Endodermal cell (in vitro differentiated cells): ENCODE measurements at regions not wholly inside any gene's neighbourhood (a gene's known extent, or its start where the extent isn't known, plus 50 kb on each side); places are given as distances from the start of the nearest gene placed in this dataset.

Experiments used
- DNase-seq: peaks from one replicate; pipeline ENCODE4 v3.0.0-alpha.2; 2017
- H3K27ac ChIP-seq: 2 replicates; pipeline ENCODE4 v1.5.1; 2013; ENCODE audit warnings: mild to moderate bottlenecking, low read depth, low read length, moderate library complexity
- H3K27me3 ChIP-seq: 2 replicates; pipeline ENCODE4 v1.6.1; 2013; ENCODE audit warnings: mild to moderate bottlenecking, low read length, moderate library complexity; ENCODE audit not compliant: insufficient read depth, control insufficient read depth, poor library complexity, severe bottlenecking
- H3K36me3 ChIP-seq: 2 replicates; pipeline ENCODE4 v1.7.0; 2013; ENCODE audit warnings: mild to moderate bottlenecking, low read length, moderate library complexity; ENCODE audit not compliant: control insufficient read depth, insufficient read depth
- H3K4me1 ChIP-seq: one replicate; pipeline ENCODE4 v1.7.0; 2013; ENCODE audit warnings: low read length; ENCODE audit not compliant: control insufficient read depth, insufficient read depth
- H3K4me3 ChIP-seq: 2 replicates; pipeline ENCODE4 v1.5.1; 2013; ENCODE audit warnings: mild to moderate bottlenecking, low read length, moderate library complexity
- H3K9ac ChIP-seq: 2 replicates; pipeline ENCODE4 v1.6.1; 2013; ENCODE audit warnings: mild to moderate bottlenecking, low read length, moderate library complexity; ENCODE audit not compliant: poor library complexity, severe bottlenecking; ENCODE audit errors: extremely low read depth
- H3K9me3 ChIP-seq: 2 replicates; pipeline ENCODE4 v1.6.1; 2013; ENCODE audit warnings: mild to moderate bottlenecking, low read length, moderate library complexity; ENCODE audit not compliant: control insufficient read depth
- H3K27ac Mint-ChIP-seq: 2 replicates; pipeline ENCODE4 v1.8.0; 2020; ENCODE audit warnings: mixed read lengths
- H3K27me3 Mint-ChIP-seq: 2 replicates; pipeline ENCODE4 v1.8.0; 2021; ENCODE audit warnings: mild to moderate bottlenecking, mixed read lengths; ENCODE audit not compliant: insufficient read depth
- H3K36me3 Mint-ChIP-seq: 2 replicates; pipeline ENCODE4 v1.8.0; 2020; ENCODE audit warnings: low read depth, mixed read lengths
- H3K4me1 Mint-ChIP-seq: 2 replicates; pipeline ENCODE4 v1.8.0; 2020; ENCODE audit warnings: mixed read lengths
- H3K4me3 Mint-ChIP-seq: 2 replicates; pipeline ENCODE4 v1.8.0; 2020; ENCODE audit warnings: mild to moderate bottlenecking, moderate library complexity, mixed read lengths
- H3K9me3 Mint-ChIP-seq: 2 replicates; pipeline ENCODE4 v1.8.0; 2020; ENCODE audit warnings: mild to moderate bottlenecking, mixed read lengths
- WGBS, 2 experiments: methylation state at CpG; one replicate each; pipeline versions ENCODE4 v1.1.5 to v1.1.7; 2013; ENCODE audit warnings: missing lambda C conversion rate in 2 of 2, mixed read lengths in 1 of 2; ENCODE audit not compliant: insufficient coverage in 1 of 2, insufficient read length in 1 of 2; 5-methylcytosine and 5-hydroxymethylcytosine counted together
- TF ChIP-seq, protein P1 (sequence below): fragments of 200-600 bp; sonication (generic); conservative IDR thresholded peaks from 2 replicates; pipeline ENCODE4 v1.5.0; 2021; ENCODE audit warnings: antibody characterized with exemption, mild to moderate bottlenecking

DNA sequence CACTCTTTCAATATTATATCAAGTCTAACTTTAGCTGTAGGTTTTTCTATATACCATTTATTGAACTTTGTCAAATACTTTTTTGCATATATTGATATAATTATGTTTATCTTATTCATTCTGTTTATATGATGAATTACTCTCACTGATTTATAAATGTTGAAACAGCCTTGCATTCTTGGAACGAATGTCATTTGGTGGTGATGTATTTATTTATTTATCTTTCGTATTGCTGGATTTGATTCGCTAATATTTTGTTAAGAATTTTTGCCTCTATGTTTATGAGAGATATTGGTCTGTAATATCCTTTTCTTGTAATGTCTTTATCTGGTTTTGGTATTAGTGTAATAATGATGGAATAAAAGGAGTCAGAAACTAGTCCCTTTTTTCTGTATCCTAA is 563.9 kb downstream of the ANXA1 start:
- no peak overlapping the region for H3K4me3 ChIP-seq
- Mint-ChIP-seq H3K4me1 (no peaks in the 10 kb centered on the region), H3K36me3 (no peaks in the 10 kb centered on the region), H3K27me3 (no peaks in the 10 kb centered on the region), H3K4me3 (no peak overlapping the region), H3K27ac (no peak overlapping the region), H3K9me3 (no peaks in the 10 kb centered on the region)
- H3K27ac ChIP-seq, result no peak overlapping the region
- WGBS, 2 experiments, result 87 to 100% methylated on average over 3 of the region's 3 CpGs
- no peak overlapping the region for H3K9ac ChIP-seq
- no peaks in the 10 kb centered on the region for H3K4me1 ChIP-seq
- H3K27me3 ChIP-seq, result no peaks in the 10 kb centered on the region
- no peak for DNase-seq
- TF ChIP-seq, protein P1, sequence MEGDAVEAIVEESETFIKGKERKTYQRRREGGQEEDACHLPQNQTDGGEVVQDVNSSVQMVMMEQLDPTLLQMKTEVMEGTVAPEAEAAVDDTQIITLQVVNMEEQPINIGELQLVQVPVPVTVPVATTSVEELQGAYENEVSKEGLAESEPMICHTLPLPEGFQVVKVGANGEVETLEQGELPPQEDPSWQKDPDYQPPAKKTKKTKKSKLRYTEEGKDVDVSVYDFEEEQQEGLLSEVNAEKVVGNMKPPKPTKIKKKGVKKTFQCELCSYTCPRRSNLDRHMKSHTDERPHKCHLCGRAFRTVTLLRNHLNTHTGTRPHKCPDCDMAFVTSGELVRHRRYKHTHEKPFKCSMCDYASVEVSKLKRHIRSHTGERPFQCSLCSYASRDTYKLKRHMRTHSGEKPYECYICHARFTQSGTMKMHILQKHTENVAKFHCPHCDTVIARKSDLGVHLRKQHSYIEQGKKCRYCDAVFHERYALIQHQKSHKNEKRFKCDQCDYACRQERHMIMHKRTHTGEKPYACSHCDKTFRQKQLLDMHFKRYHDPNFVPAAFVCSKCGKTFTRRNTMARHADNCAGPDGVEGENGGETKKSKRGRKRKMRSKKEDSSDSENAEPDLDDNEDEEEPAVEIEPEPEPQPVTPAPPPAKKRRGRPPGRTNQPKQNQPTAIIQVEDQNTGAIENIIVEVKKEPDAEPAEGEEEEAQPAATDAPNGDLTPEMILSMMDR, result no peak
- H3K9me3 ChIP-seq, result no peaks in the 10 kb centered on the region
- no peaks in the 10 kb centered on the region for H3K36me3 ChIP-seq

DNA sequence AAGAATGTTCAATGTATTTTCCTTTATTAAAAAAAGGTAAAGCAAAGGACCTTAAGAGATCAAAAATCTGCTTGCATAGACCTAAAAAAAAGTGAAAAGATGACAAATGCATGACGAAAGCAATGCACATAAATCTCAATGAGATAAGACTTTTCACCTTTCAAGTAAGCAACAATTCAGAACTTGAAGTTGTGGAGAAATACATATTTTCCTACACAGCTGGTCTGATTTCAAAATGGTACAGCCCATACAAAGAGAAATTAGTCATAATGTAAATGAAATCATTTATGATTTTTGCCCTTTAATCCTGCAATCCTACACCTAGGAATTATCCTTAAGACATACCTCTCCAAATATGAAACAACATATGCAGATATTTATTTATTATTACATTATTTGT is 568.0 kb downstream of the ANXA1 start:
- no peaks in the 10 kb centered on the region for H3K27me3 Mint-ChIP-seq
- no peak overlapping the region for H3K4me3 ChIP-seq
- no peak overlapping the region for H3K4me3 Mint-ChIP-seq
- TF ChIP-seq, protein P1, result no peak
- H3K27ac Mint-ChIP-seq, result no peak overlapping the region
- H3K36me3 Mint-ChIP-seq, result no peaks in the 10 kb centered on the region
- H3K4me1 ChIP-seq, result no peaks in the 10 kb centered on the region
- WGBS, 2 experiments, result 86 to 100% methylated on average over 1 of the region's 1 CpG
- no peaks in the 10 kb centered on the region for H3K9me3 Mint-ChIP-seq
- DNase-seq, result no peak
- H3K4me1 Mint-ChIP-seq, result no peaks in the 10 kb centered on the region
- H3K9ac ChIP-seq, result no peak overlapping the region
- H3K27me3 ChIP-seq, result no peaks in the 10 kb centered on the region
- no peaks in the 10 kb centered on the region for H3K36me3 ChIP-seq
- H3K27ac ChIP-seq, result no peak overlapping the region
- H3K9me3 ChIP-seq, result no peaks in the 10 kb centered on the region

DNA sequence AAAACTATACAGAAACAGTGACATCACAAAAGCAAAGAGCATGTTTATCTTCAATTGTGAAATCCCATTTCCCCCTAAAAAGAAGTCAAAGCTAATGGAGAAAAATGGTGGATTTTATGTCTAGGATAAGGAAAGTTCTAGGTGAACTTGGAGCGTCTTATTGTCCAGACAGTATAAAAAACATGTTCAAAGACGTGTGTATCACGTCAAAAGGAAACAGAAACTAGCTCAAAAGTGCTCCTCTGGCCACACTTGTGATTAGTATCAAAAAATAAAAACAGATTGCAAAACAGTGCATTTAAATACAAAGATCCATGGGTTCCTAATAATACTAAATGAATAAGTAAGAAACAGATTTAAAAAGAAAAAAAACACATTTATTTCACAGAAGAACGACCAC is 568.9 kb downstream of the ANXA1 start:
- no peak overlapping the region for H3K27ac Mint-ChIP-seq
- 82 to 96% methylated on average over 3 to 4 of the region's 4 CpGs for WGBS, 2 experiments
- no peaks in the 10 kb centered on the region for H3K27me3 Mint-ChIP-seq
- H3K9me3 Mint-ChIP-seq, result no peaks in the 10 kb centered on the region
- no peaks in the 10 kb centered on the region for H3K9me3 ChIP-seq
- H3K36me3 ChIP-seq, result no peaks in the 10 kb centered on the region
- no peaks in the 10 kb centered on the region for H3K36me3 Mint-ChIP-seq
- no peak for DNase-seq
- H3K27ac ChIP-seq, result no peak overlapping the region
- TF ChIP-seq, protein P1, result no peak
- no peak overlapping the region for H3K4me3 Mint-ChIP-seq
- H3K4me1 Mint-ChIP-seq, result no peaks in the 10 kb centered on the region
- H3K27me3 ChIP-seq, result no peaks in the 10 kb centered on the region
- no peak overlapping the region for H3K4me3 ChIP-seq
- H3K9ac ChIP-seq, result no peak overlapping the region
- no peaks in the 10 kb centered on the region for H3K4me1 ChIP-seq
